HCT116 (cell line): ENCODE measurements at regions not wholly inside any gene's neighbourhood (a gene's known extent, or its start where the extent isn't known, plus 50 kb on each side); places are given as distances from the start of the nearest gene placed in this dataset.

ENCODE experiments used
- ATAC-seq: fragments of 200-7000 bp; cut with Tn5 transposase; 2 replicates; pipeline ENCODE4 v1.9.1; 2020; ENCODE audit warnings: mild to moderate bottlenecking, moderate library complexity
- BruUV-seq: library from RNA; stranded (reverse); fragments of 400-500 nt; replicated peaks from 2 replicates; lab custom pipeline; 2021; lab: Mats Ljungman, UMichigan
- CTCF ChIA-PET: fragments of 300-600 bp; sonication (Branson Sonifier 250); formaldehyde crosslinking; loops from one replicate; lab custom pipeline; 2021; ENCODE audit warnings: antibody characterized with exemption; lab: Charles Lee
- POLR2A ChIA-PET: fragments of 300-600, 350-600 bp; sonication (Branson Sonifier 250); formaldehyde crosslinking; loops from one replicate; lab custom pipeline; 2021; ENCODE audit warnings: antibody characterized with exemption; lab: Charles Lee
- RAD21 ChIA-PET, 2 experiments: fragments of 300-600 bp; sonication (Branson Sonifier 250); formaldehyde crosslinking; loops; one replicate each; lab custom pipeline; 2023; ENCODE audit warnings: low total read pairs in 2 of 2; ENCODE audit not compliant: uncharacterized antibody in 2 of 2, unreplicated experiment in 2 of 2, low non-redundant PET in 1 of 2; lab: Charles Lee
- DNase-seq: peaks from one replicate; pipeline ENCODE4 v3.0.0-alpha.2; 2010; ENCODE audit warnings: low read depth, low spot score
- H2AFZ ChIP-seq: fragments of 200-600 bp; shearing (Covaris generic), sonication (generic); 2 replicates; pipeline ENCODE4 v1.6.1; 2017; ENCODE audit warnings: low read depth, mixed run types, mixed read lengths, antibody characterized with exemption, low read length; ENCODE audit not compliant: poor library complexity, severe bottlenecking
- H3K27ac ChIP-seq: 2 replicates; pipeline ENCODE4 v1.5.1; 2012; ENCODE audit warnings: low read depth, low read length
- H3K27me3 ChIP-seq: fragments of 200-600 bp; sonication (generic); 2 replicates; pipeline ENCODE4 v1.6.1; 2016; ENCODE audit warnings: mixed run types, low read length, mixed read lengths; ENCODE audit not compliant: insufficient read depth
- H3K36me3 ChIP-seq, 2 experiments: fragments of 200-500 bp in 1 of 2; fragments of 200-600 bp in 1 of 2; sonication (Bioruptor generic) in 1 of 2; sonication (generic) in 1 of 2; 2 replicates each; pipeline versions ENCODE4 v1.5.1 to v1.6.1; 2014 to 2016; ENCODE audit warnings: low read length in 2 of 2, inconsistent platforms in 1 of 2, mixed read lengths in 1 of 2, mixed run types in 1 of 2; ENCODE audit not compliant: insufficient read depth in 2 of 2, control insufficient read depth in 1 of 2
- H3K4me1 ChIP-seq, 2 experiments: fragments of 200-600 bp in 1 of 2; sonication (generic) in 1 of 2; 2 replicates each; pipeline versions ENCODE4 v1.5.1 to v1.6.1; 2012 to 2017; ENCODE audit warnings: low read length in 2 of 2, inconsistent platforms in 1 of 2, mild to moderate bottlenecking in 1 of 2, mixed read lengths in 1 of 2, mixed run types in 1 of 2, moderate library complexity in 1 of 2; ENCODE audit not compliant: insufficient read depth in 2 of 2, control insufficient read depth in 1 of 2
- H3K4me2 ChIP-seq: fragments of 200-600 bp; sonication (generic); 2 replicates; pipeline ENCODE4 v1.6.1; 2017; ENCODE audit warnings: mixed run types, low read length, mixed read lengths
- H3K4me3 ChIP-seq, 2 experiments: fragments of 200-600 bp in 1 of 2; sonication (generic) in 1 of 2; replicated peaks in 1 of 2; 2 replicates each; pipeline ENCODE4 v1.5.1; 2011 to 2016; ENCODE audit warnings: low read length in 2 of 2, control low read depth in 1 of 2, low read depth in 1 of 2, mild to moderate bottlenecking in 1 of 2, mixed read lengths in 1 of 2, mixed run types in 1 of 2
- H3K79me2 ChIP-seq: fragments of 200-600 bp; sonication (generic); 2 replicates; pipeline ENCODE4 v1.6.1; 2017; ENCODE audit warnings: mild to moderate bottlenecking, mixed run types, low read length, moderate library complexity, mixed read lengths; ENCODE audit not compliant: insufficient read depth
- H3K9ac ChIP-seq: fragments of 200-600 bp; sonication (generic); 2 replicates; pipeline ENCODE4 v1.6.1; 2016; ENCODE audit warnings: low read length, mixed read lengths
- H3K9me2 ChIP-seq: fragments of 200-600 bp; sonication (generic), shearing (Covaris generic); 2 replicates; pipeline ENCODE4 v1.6.1; 2017; ENCODE audit warnings: mixed run types, mild to moderate bottlenecking, moderate library complexity; ENCODE audit not compliant: insufficient read depth
- H3K9me3 ChIP-seq, 2 experiments: fragments of 200-500 bp in 1 of 2; fragments of 200-600 bp in 1 of 2; sonication (Bioruptor generic) in 1 of 2; sonication (generic) in 1 of 2; 2 replicates each; pipeline ENCODE4 v1.6.1; 2014 to 2017; ENCODE audit warnings: low read length in 2 of 2, mixed read lengths in 2 of 2, inconsistent platforms in 1 of 2, low read depth in 1 of 2, mild to moderate bottlenecking in 1 of 2, mixed run types in 1 of 2, moderate library complexity in 1 of 2; ENCODE audit not compliant: control insufficient read depth in 1 of 2, insufficient read depth in 1 of 2
- H4K20me1 ChIP-seq: fragments of 200-600 bp; sonication (generic), shearing (Covaris generic); 2 replicates; pipeline ENCODE4 v1.6.1; 2017; ENCODE audit warnings: mixed run types, mild to moderate bottlenecking, moderate library complexity; ENCODE audit not compliant: insufficient read depth
- EGR1 ChIP-seq: IDR thresholded peaks from 2 replicates; pipeline ENCODE4 v1.6.1; 2012; ENCODE audit warnings: low read depth
- ELF1 ChIP-seq: IDR thresholded peaks from 2 replicates; pipeline ENCODE4 v1.6.1; 2012; ENCODE audit warnings: low read depth, borderline replicate concordance
- EZH2 ChIP-seq: fragments of 200-600 bp; sonication (generic); IDR thresholded peaks from 2 replicates; pipeline ENCODE4 v1.6.1; 2017; ENCODE audit warnings: antibody characterized with exemption, mixed run types
- EZH2phosphoT487 ChIP-seq: fragments of 200-600 bp; IDR thresholded peaks from 2 replicates; pipeline ENCODE4 v1.6.1; 2018; ENCODE audit warnings: antibody characterized with exemption, borderline replicate concordance
- TCF7L2 ChIP-seq: IDR thresholded peaks from 2 replicates; pipeline ENCODE4 v1.7.0; 2011; ENCODE audit warnings: borderline replicate concordance, inconsistent platforms; ENCODE audit not compliant: insufficient read depth, insufficient read length; ENCODE audit errors: extremely low read depth
- ZFX ChIP-seq: fragments of 450-650 bp; IDR thresholded peaks from 2 replicates; pipeline ENCODE4 v1.6.1; 2017
- intact Hi-C: fragments of 100-400 bp; cut with micrococcal nuclease; formaldehyde crosslinking; loops from 2 replicates; pipeline ENCODE4 v1.10.0; 2022
- TF ChIP-seq, protein P1 (sequence below): IDR thresholded peaks from 2 replicates; pipeline ENCODE4 v1.6.1; 2012; ENCODE audit warnings: low read depth

DNA sequence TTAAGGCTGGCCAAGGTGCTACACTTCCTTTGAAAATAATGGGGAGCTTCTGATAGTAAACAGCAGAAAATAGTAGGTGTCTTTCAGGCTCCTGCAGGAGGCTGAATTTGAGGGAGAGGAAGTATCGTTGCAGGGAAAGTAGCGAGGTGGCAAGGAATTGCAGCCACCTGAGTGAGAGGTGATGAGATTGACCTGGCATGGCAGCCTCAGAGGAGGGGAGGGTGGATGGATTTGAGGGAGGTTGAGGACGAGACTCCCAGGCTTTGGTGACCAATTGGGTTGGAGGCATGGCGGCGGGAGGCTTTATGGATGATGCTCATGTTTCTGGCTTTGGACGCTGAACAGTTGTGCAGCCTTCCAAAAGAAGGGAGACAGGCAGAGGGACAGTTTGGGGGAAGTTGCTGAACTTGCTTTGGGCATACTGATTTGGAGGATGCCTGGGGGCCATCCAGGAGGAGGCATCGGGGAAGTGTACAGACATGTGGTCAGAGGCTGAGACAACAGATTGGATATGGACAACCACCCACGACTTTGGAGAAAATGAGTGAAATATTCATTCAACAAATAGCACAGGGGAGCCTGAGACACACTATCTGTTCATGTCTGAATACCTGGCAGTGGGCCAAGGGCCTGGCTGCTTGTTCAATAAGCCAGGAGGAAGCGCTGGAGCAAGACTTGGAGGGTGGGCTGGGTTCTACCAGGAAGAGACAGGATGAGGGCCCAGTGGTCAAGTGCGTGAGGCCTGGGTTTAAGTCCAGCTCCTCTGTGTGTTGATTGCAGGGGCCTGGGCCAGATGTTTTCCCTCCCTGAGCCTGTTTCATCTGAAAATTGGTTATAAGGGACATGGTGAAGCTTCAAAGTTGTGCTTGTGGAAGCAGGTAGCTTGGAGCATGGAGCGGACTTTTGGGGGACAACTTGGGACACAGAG is 113.2 kb downstream of the CEBPB start:
- RAD21 ChIA-PET: no interaction called here
- no peak for ATAC-seq
- DNase-seq: no peak
- Histone ChIP-seq H3K27me3 (no peaks in the 10 kb centered on the region), H3K9me3 (no peaks in the 10 kb centered on the region), H2AFZ (no peak overlapping the region), H3K9ac (no peak overlapping the region), H3K4me2 (0 out of 2 replicates have a peak overlapping the region, but pooled peaks have one; percentile 14), H3K79me2 (no peaks in the 10 kb centered on the region), H3K4me3 (no peak overlapping the region), H3K27ac (no peak overlapping the region), H3K36me3 (no peaks in the 10 kb centered on the region), H3K4me1 (peaks cover 11 to 33% of the 10 kb centered on the region in 2 experiments), H3K9me2 (no peaks in the 10 kb centered on the region)
- intact Hi-C loops: no loop called here
- CTCF ChIA-PET: no interaction called here
- TF ChIP-seq EGR1 (no peak), EZH2phosphoT487 (no peak), TCF7L2 (no peak), ZFX (no peak), EZH2 (no peak), ELF1 (no peak)
- TF ChIP-seq, protein P1, sequence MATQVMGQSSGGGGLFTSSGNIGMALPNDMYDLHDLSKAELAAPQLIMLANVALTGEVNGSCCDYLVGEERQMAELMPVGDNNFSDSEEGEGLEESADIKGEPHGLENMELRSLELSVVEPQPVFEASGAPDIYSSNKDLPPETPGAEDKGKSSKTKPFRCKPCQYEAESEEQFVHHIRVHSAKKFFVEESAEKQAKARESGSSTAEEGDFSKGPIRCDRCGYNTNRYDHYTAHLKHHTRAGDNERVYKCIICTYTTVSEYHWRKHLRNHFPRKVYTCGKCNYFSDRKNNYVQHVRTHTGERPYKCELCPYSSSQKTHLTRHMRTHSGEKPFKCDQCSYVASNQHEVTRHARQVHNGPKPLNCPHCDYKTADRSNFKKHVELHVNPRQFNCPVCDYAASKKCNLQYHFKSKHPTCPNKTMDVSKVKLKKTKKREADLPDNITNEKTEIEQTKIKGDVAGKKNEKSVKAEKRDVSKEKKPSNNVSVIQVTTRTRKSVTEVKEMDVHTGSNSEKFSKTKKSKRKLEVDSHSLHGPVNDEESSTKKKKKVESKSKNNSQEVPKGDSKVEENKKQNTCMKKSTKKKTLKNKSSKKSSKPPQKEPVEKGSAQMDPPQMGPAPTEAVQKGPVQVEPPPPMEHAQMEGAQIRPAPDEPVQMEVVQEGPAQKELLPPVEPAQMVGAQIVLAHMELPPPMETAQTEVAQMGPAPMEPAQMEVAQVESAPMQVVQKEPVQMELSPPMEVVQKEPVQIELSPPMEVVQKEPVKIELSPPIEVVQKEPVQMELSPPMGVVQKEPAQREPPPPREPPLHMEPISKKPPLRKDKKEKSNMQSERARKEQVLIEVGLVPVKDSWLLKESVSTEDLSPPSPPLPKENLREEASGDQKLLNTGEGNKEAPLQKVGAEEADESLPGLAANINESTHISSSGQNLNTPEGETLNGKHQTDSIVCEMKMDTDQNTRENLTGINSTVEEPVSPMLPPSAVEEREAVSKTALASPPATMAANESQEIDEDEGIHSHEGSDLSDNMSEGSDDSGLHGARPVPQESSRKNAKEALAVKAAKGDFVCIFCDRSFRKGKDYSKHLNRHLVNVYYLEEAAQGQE: no peak
- TF ChIP-seq, all 23 proteins: peak for 0
- no peaks in the 10 kb centered on the region for H4K20me1 ChIP-seq
- BruUV-seq: no TSS peak
- POLR2A ChIA-PET: no interaction called here
